Sigmoid colon (tissue), 6 donors: ENCODE measurements at regions not wholly inside any gene's neighbourhood (a gene's known extent, or its start where the extent isn't known, plus 50 kb on each side); places are given as distances from the start of the nearest gene placed in this dataset.

Experiments used
- DNase-seq: peaks from one replicate; pipeline ENCODE4 v3.0.0-alpha.2; 2019
- H3K27ac ChIP-seq, 4 donors: fragments of 200-600 bp; sonication (generic); one replicate each; pipeline ENCODE4 v1.5.1; 2016 to 2019; ENCODE audit warnings: mild to moderate bottlenecking in 1 of 4
- H3K27me3 ChIP-seq, 3 donors: fragments of 200-600 bp; sonication (generic); one replicate each; pipeline ENCODE4 v1.5.1; 2019; ENCODE audit warnings: mild to moderate bottlenecking in 1 of 3
- H3K36me3 ChIP-seq, 4 donors: fragments of 200-600 bp; sonication (generic); one replicate each; pipeline ENCODE4 v1.5.1; 2016 to 2019
- H3K4me1 ChIP-seq, 4 donors: fragments of 200-600 bp; sonication (generic); one replicate each; pipeline ENCODE4 v1.5.1; 2017 to 2019
- H3K4me3 ChIP-seq, 4 donors: fragments of 200-600 bp; sonication (generic); one replicate each; pipeline ENCODE4 v1.5.1; 2017 to 2019; ENCODE audit warnings: mild to moderate bottlenecking in 2 of 4, moderate library complexity in 1 of 4
- H3K9me3 ChIP-seq, 4 donors: fragments of 200-600 bp in 3 of 4; sonication (generic) in 3 of 4; one replicate each; pipeline versions ENCODE4 v1.5.1 to v1.6.1; 2013 to 2019
- CTCF ChIP-seq, 4 experiments: fragments of 450-650 bp in 3 of 4; fragments of 200-600 bp in 1 of 4; IDR thresholded peaks; one replicate each; pipeline ENCODE4 v1.5.1; 2016 to 2019; ENCODE audit warnings: antibody characterized with exemption in 4 of 4, mild to moderate bottlenecking in 3 of 4, moderate library complexity in 2 of 4
- EP300 ChIP-seq, 4 donors: sonication (generic); formaldehyde crosslinking; IDR thresholded peaks; one replicate each; pipeline ENCODE4 v1.6.1; 2017; ENCODE audit warnings: antibody characterized with exemption in 4 of 4
- POLR2A ChIP-seq, 2 donors: fragments of 450-650 bp; IDR thresholded peaks; one replicate each; pipeline ENCODE4 v1.6.1; 2016; ENCODE audit warnings: antibody characterized with exemption in 2 of 2, mild to moderate bottlenecking in 2 of 2, moderate library complexity in 2 of 2
- POLR2AphosphoS5 ChIP-seq, 4 donors: sonication (generic); formaldehyde crosslinking; IDR thresholded peaks; one replicate each; pipeline ENCODE4 v1.6.1; 2017; ENCODE audit warnings: antibody characterized with exemption in 4 of 4
- WGBS, 2 donors: extraction: QIAGEN DNeasy Blood & Tissue Kit; methylation state at CpG; one replicate each; pipeline ENCODE4 v1.1.7; 2013; 5-methylcytosine and 5-hydroxymethylcytosine counted together
- intact Hi-C: fragments of 100-400 bp; cut with DNase I; formaldehyde crosslinking; loops from one replicate; pipeline ENCODE4 v1.15.1; 2023
- donor health status: healthy with polysubstance abuse.
- donor health status: healthy.

GRCh38 chr14:78075555-78076277 is 94.5 kb upstream of the NRXN3 start:
- WGBS, 2 donors: 57 to 65% methylated on average over 9 of the region's 9 CpGs
- no peaks in the 10 kb centered on the region for H3K27me3 ChIP-seq
- DNase-seq: no peak
- no peak overlapping the region for H3K27ac ChIP-seq
- H3K9me3 ChIP-seq: no peaks in the 10 kb centered on the region
- intact Hi-C loops: no loop called here
- TF ChIP-seq POLR2AphosphoS5 (IDR thresholded peaks at IDR 0.05) (no peak), POLR2A (IDR thresholded peaks at IDR 0.05) (no peak), CTCF (IDR thresholded peaks at IDR 0.05) (no peak)
- H3K4me3 ChIP-seq: no peak overlapping the region
- H3K36me3 ChIP-seq: no peaks in the 10 kb centered on the region
- no peaks in the 10 kb centered on the region for H3K4me1 ChIP-seq

GRCh38 chr14:78081245-78081644 is 88.9 kb upstream of the NRXN3 start:
- no peak for DNase-seq
- H3K4me3 ChIP-seq: no peak overlapping the region
- H3K9me3 ChIP-seq: no peaks in the 10 kb centered on the region
- H3K36me3 ChIP-seq: no peaks in the 10 kb centered on the region
- H3K4me1 ChIP-seq: no peaks in the 10 kb centered on the region
- intact Hi-C loops: no loop called here
- no peaks in the 10 kb centered on the region for H3K27me3 ChIP-seq
- 16 to 25% methylated on average over 1 of the region's 1 CpG for WGBS, 2 donors
- H3K27ac ChIP-seq: no peak overlapping the region
- TF ChIP-seq POLR2A (IDR thresholded peaks at IDR 0.05): no peak
- TF ChIP-seq EP300 (IDR thresholded peaks at IDR 0.05): no peak
- no peak for TF ChIP-seq CTCF (IDR thresholded peaks at IDR 0.05)
- TF ChIP-seq POLR2AphosphoS5 (IDR thresholded peaks at IDR 0.05): no peak

GRCh38 chr14:78083837-78084236 is 86.3 kb upstream of the NRXN3 start:
- no peak for DNase-seq
- Histone ChIP-seq H3K36me3 (no peaks in the 10 kb centered on the region), H3K27ac (no peak overlapping the region), H3K27me3 (no peaks in the 10 kb centered on the region), H3K9me3 (no peaks in the 10 kb centered on the region), H3K4me1 (no peaks in the 10 kb centered on the region), H3K4me3 (no peak overlapping the region)
- TF ChIP-seq POLR2A (IDR thresholded peaks at IDR 0.05): no peak
- TF ChIP-seq EP300 (IDR thresholded peaks at IDR 0.05): no peak
- TF ChIP-seq CTCF (IDR thresholded peaks at IDR 0.05): no peak
- no peak for TF ChIP-seq POLR2AphosphoS5 (IDR thresholded peaks at IDR 0.05)
- intact Hi-C loops: no loop called here

GRCh38 chr14:78086342-78086741 is 83.8 kb upstream of the NRXN3 start:
- H3K4me1 ChIP-seq: no peaks in the 10 kb centered on the region
- DNase-seq: no peak
- intact Hi-C loops: no loop called here
- H3K27me3 ChIP-seq: no peaks in the 10 kb centered on the region
- no peaks in the 10 kb centered on the region for H3K36me3 ChIP-seq
- H3K4me3 ChIP-seq: no peak overlapping the region
- no peaks in the 10 kb centered on the region for H3K9me3 ChIP-seq
- H3K27ac ChIP-seq: no peak overlapping the region
- WGBS, 2 donors: 54 to 58% methylated on average over 4 of the region's 4 CpGs
- TF ChIP-seq POLR2A (IDR thresholded peaks at IDR 0.05) (no peak), CTCF (IDR thresholded peaks at IDR 0.05) (no peak), POLR2AphosphoS5 (IDR thresholded peaks at IDR 0.05) (no peak), EP300 (IDR thresholded peaks at IDR 0.05) (no peak)

- 57 to 62% methylated on average over 3 of the region's 3 CpGs for WGBS, 2 donors
- no peak for DNase-seq
Measured at GRCh38 chr14:78088916-78089315, 81.3 kb upstream of the NRXN3 start.

More at GRCh38 chr14:78088916-78089315, 81.3 kb upstream of the NRXN3 start:
- Histone ChIP-seq H3K36me3 (no peaks in the 10 kb centered on the region), H3K27ac (no peak overlapping the region), H3K4me1 (no peaks in the 10 kb centered on the region), H3K4me3 (no peak overlapping the region), H3K9me3 (no peaks in the 10 kb centered on the region), H3K27me3 (no peaks in the 10 kb centered on the region)
- intact Hi-C loops: no loop called here
- TF ChIP-seq CTCF (IDR thresholded peaks at IDR 0.05) (no peak), EP300 (IDR thresholded peaks at IDR 0.05) (no peak), POLR2AphosphoS5 (IDR thresholded peaks at IDR 0.05) (no peak), POLR2A (IDR thresholded peaks at IDR 0.05) (no peak)
